ENCODE measurements at regions not wholly inside any gene's neighbourhood (a gene's known extent, or its start where the extent isn't known, plus 50 kb on each side); places are given as distances from the start of the nearest gene placed in this dataset.

- TF ChIP-seq CTCF (IDR thresholded peaks at IDR 0.05) (no peak), POLR2A (IDR thresholded peaks at IDR 0.05) (no peak)
Measured at GRCh38 chr1:55635856-55636255, 420.7 kb upstream of the USP24 start.
